PFSK-1 (cell line): ENCODE measurements at regions not wholly inside any gene's neighbourhood (a gene's known extent, or its start where the extent isn't known, plus 50 kb on each side); places are given as distances from the start of the nearest gene placed in this dataset.

Experiments
- FOXP2 ChIP-seq: optimal IDR thresholded peaks from 2 replicates; pipeline ENCODE3; 2011; ENCODE audit warnings: borderline replicate concordance, control low read depth, inconsistent platforms; ENCODE audit not compliant: insufficient read depth; ENCODE audit errors: extremely low read length, extremely low read depth
- POLR2AphosphoS5 ChIP-seq: IDR thresholded peaks from 2 replicates; pipeline ENCODE4 v1.6.1; 2012; ENCODE audit warnings: low read depth, mild to moderate bottlenecking, control low read depth, low read length, moderate library complexity
- REST ChIP-seq, 2 experiments: IDR thresholded peaks; 2 replicates each; pipeline versions ENCODE4 v1.6.1 to v1.8.0; 2011 to 2012; ENCODE audit warnings: low read depth in 2 of 2, low read length in 2 of 2, control low read depth in 1 of 2, inconsistent platforms in 1 of 2, mild to moderate bottlenecking in 1 of 2, moderate library complexity in 1 of 2; ENCODE audit not compliant: insufficient read depth in 1 of 2
- SIN3A ChIP-seq: IDR thresholded peaks from 2 replicates; pipeline ENCODE4 v1.6.1; 2012; ENCODE audit warnings: mild to moderate bottlenecking, low read length, moderate library complexity, borderline replicate concordance; ENCODE audit not compliant: insufficient read depth
- TAF1 ChIP-seq: IDR thresholded peaks from 2 replicates; pipeline ENCODE4 v1.6.1; 2012; ENCODE audit warnings: low read length, control low read depth, borderline replicate concordance; ENCODE audit not compliant: insufficient read depth

- TF ChIP-seq FOXP2 (no peak), TAF1 (no peak), SIN3A (no peak), POLR2AphosphoS5 (no peak), REST (IDR thresholded peaks at IDR 0.05; ENCODE audit: insufficient read depth in 1 of 2, low read depth in 2 of 2, low read length in 2 of 2) (no peak)
Measured at GRCh38 chr21:24183077-24183476, 1424.2 kb downstream of the MRPL39 start.

- no peak for TF ChIP-seq SIN3A
- no peak for TF ChIP-seq TAF1
- no peak for TF ChIP-seq REST (IDR thresholded peaks at IDR 0.05; ENCODE audit: insufficient read depth in 1 of 2, low read depth in 2 of 2, low read length in 2 of 2)
- no peak for TF ChIP-seq POLR2AphosphoS5
- TF ChIP-seq FOXP2: no peak
Measured at GRCh38 chr21:24179110-24179509, 1428.2 kb downstream of the MRPL39 start.

GRCh38 chr21:24175106-24175505 lies 1432.2 kb downstream of the MRPL39 start:
- no peak for TF ChIP-seq FOXP2
- TF ChIP-seq SIN3A: no peak
- TF ChIP-seq POLR2AphosphoS5: no peak
- no peak for TF ChIP-seq TAF1
- TF ChIP-seq REST (IDR thresholded peaks at IDR 0.05; ENCODE audit: insufficient read depth in 1 of 2, low read depth in 2 of 2, low read length in 2 of 2): no peak

GRCh38 chr21:24171736-24172135 lies 1435.5 kb downstream of the MRPL39 start:
- TF ChIP-seq SIN3A (no peak), POLR2AphosphoS5 (no peak), TAF1 (no peak), FOXP2 (no peak), REST (IDR thresholded peaks at IDR 0.05; ENCODE audit: insufficient read depth in 1 of 2, low read depth in 2 of 2, low read length in 2 of 2) (no peak)

- TF ChIP-seq SIN3A (no peak), FOXP2 (no peak)
Measured at GRCh38 chr21:24163539-24163938, 1443.7 kb downstream of the MRPL39 start.
